ENCODE measurements at regions not wholly inside any gene's neighbourhood (a gene's known extent, or its start where the extent isn't known, plus 50 kb on each side); places are given as distances from the start of the nearest gene placed in this dataset.

GRCh38 chr5:153257381-153257780 is 233.1 kb upstream of the GRIA1 start:
- TF ChIP-seq YY1 (IDR thresholded peaks at IDR 0.05; ENCODE audit: low read depth): no peak
- TF ChIP-seq CEBPB (IDR thresholded peaks at IDR 0.05): no peak
- no peak for TF ChIP-seq CREB1 (IDR thresholded peaks at IDR 0.05; ENCODE audit: low read depth)
- no peak for TF ChIP-seq RAD21 (IDR thresholded peaks at IDR 0.05; ENCODE audit: low read depth)
- TF ChIP-seq TEAD4 (IDR thresholded peaks at IDR 0.05): no peak
- TF ChIP-seq TAF1 (IDR thresholded peaks at IDR 0.05; ENCODE audit: low read depth): no peak
- TF ChIP-seq NFIC (IDR thresholded peaks at IDR 0.05): no peak
- TF ChIP-seq TCF12 (IDR thresholded peaks at IDR 0.05; ENCODE audit: low read depth): no peak
- no peak for TF ChIP-seq FOXM1 (IDR thresholded peaks at IDR 0.05; ENCODE audit: borderline replicate concordance, low read depth)
- no peak for TF ChIP-seq EGR1 (IDR thresholded peaks at IDR 0.05)
- TF ChIP-seq REST (IDR thresholded peaks at IDR 0.05; ENCODE audit: low read depth): no peak
- no peak for TF ChIP-seq EP300 (IDR thresholded peaks at IDR 0.05; ENCODE audit: borderline replicate concordance)
- no peak for TF ChIP-seq MAX (IDR thresholded peaks at IDR 0.05)
- no peak for TF ChIP-seq USF1 (IDR thresholded peaks at IDR 0.05)
- no peak for TF ChIP-seq ZBTB7A (IDR thresholded peaks at IDR 0.05; ENCODE audit: low read depth)

GRCh38 chr5:153258469-153258868 is 232.0 kb upstream of the GRIA1 start:
- TF ChIP-seq USF1 (IDR thresholded peaks at IDR 0.05) (no peak), CREB1 (IDR thresholded peaks at IDR 0.05; ENCODE audit: low read depth) (no peak), TCF12 (IDR thresholded peaks at IDR 0.05; ENCODE audit: low read depth) (no peak), FOXM1 (IDR thresholded peaks at IDR 0.05; ENCODE audit: borderline replicate concordance, low read depth) (no peak), YY1 (IDR thresholded peaks at IDR 0.05; ENCODE audit: low read depth) (no peak), ZBTB7A (IDR thresholded peaks at IDR 0.05; ENCODE audit: low read depth) (no peak), EGR1 (IDR thresholded peaks at IDR 0.05) (no peak), MAX (IDR thresholded peaks at IDR 0.05) (no peak), REST (IDR thresholded peaks at IDR 0.05; ENCODE audit: low read depth) (no peak), CEBPB (IDR thresholded peaks at IDR 0.05) (no peak), RAD21 (IDR thresholded peaks at IDR 0.05; ENCODE audit: low read depth) (no peak), TAF1 (IDR thresholded peaks at IDR 0.05; ENCODE audit: low read depth) (no peak), EP300 (IDR thresholded peaks at IDR 0.05; ENCODE audit: borderline replicate concordance) (no peak), TEAD4 (IDR thresholded peaks at IDR 0.05) (no peak), NFIC (IDR thresholded peaks at IDR 0.05) (no peak)

- TF ChIP-seq USF1 (IDR thresholded peaks at IDR 0.05) (no peak), NFIC (IDR thresholded peaks at IDR 0.05) (no peak)
Measured at GRCh38 chr5:153267506-153267905, 223.0 kb upstream of the GRIA1 start.

- TF ChIP-seq TEAD4 (IDR thresholded peaks at IDR 0.05) (no peak), YY1 (IDR thresholded peaks at IDR 0.05; ENCODE audit: low read depth) (no peak), EGR1 (IDR thresholded peaks at IDR 0.05) (no peak), REST (IDR thresholded peaks at IDR 0.05; ENCODE audit: low read depth) (no peak), CEBPB (IDR thresholded peaks at IDR 0.05) (no peak), TAF1 (IDR thresholded peaks at IDR 0.05; ENCODE audit: low read depth) (no peak), MAX (IDR thresholded peaks at IDR 0.05) (no peak), TCF12 (IDR thresholded peaks at IDR 0.05; ENCODE audit: low read depth) (no peak), EP300 (IDR thresholded peaks at IDR 0.05; ENCODE audit: borderline replicate concordance) (no peak), NFIC (IDR thresholded peaks at IDR 0.05) (no peak), ZBTB7A (IDR thresholded peaks at IDR 0.05; ENCODE audit: low read depth) (no peak), CREB1 (IDR thresholded peaks at IDR 0.05; ENCODE audit: low read depth) (no peak), RAD21 (IDR thresholded peaks at IDR 0.05; ENCODE audit: low read depth) (no peak), USF1 (IDR thresholded peaks at IDR 0.05) (no peak), FOXM1 (IDR thresholded peaks at IDR 0.05; ENCODE audit: borderline replicate concordance, low read depth) (no peak)
Measured at GRCh38 chr5:153275695-153276094, 214.8 kb upstream of the GRIA1 start.

All from Ishikawa (cell line).